ENCODE measurements at regions not wholly inside any gene's neighbourhood (a gene's known extent, or its start where the extent isn't known, plus 50 kb on each side); places are given as distances from the start of the nearest gene placed in this dataset.

- no peak overlapping the region for H3K27ac ChIP-seq
- no peak overlapping the region for H3K4me3 ChIP-seq
- H3K4me1 ChIP-seq: no peaks in the 10 kb centered on the region
- TF ChIP-seq POLR2A (IDR thresholded peaks at IDR 0.05) (no peak), CTCF (IDR thresholded peaks at IDR 0.05) (no peak), POLR2AphosphoS5 (IDR thresholded peaks at IDR 0.05; ENCODE audit: insufficient read depth in 1 of 2, low read depth in 1 of 2) (no peak)
- no peak for DNase-seq (ENCODE audit: extremely low spot score in 2 of 2)
- no peaks in the 10 kb centered on the region for H3K9me3 ChIP-seq
- H3K36me3 ChIP-seq: no peaks in the 10 kb centered on the region
- no peaks in the 10 kb centered on the region for H3K27me3 ChIP-seq
- intact Hi-C loops (cut with DNase I): no loop called here
Measured at GRCh38 chr10:28733245-28733644, 55.9 kb downstream of the BAMBI start.

GRCh38 chr10:28733647-28734046 is 56.3 kb downstream of the BAMBI start:
- intact Hi-C loops (cut with DNase I): no loop called here
- no peak for DNase-seq (ENCODE audit: extremely low spot score in 2 of 2)
- Histone ChIP-seq H3K27ac (no peak overlapping the region), H3K9me3 (no peaks in the 10 kb centered on the region), H3K36me3 (no peaks in the 10 kb centered on the region), H3K27me3 (no peaks in the 10 kb centered on the region), H3K4me3 (no peak overlapping the region), H3K4me1 (no peaks in the 10 kb centered on the region)
- TF ChIP-seq POLR2AphosphoS5 (IDR thresholded peaks at IDR 0.05; ENCODE audit: insufficient read depth in 1 of 2, low read depth in 1 of 2) (no peak), POLR2A (IDR thresholded peaks at IDR 0.05) (no peak), CTCF (IDR thresholded peaks at IDR 0.05) (no peak)

- DNase-seq (ENCODE audit: extremely low spot score in 2 of 2): no peak
- H3K27ac ChIP-seq: no peak overlapping the region
- TF ChIP-seq CTCF (IDR thresholded peaks at IDR 0.05) (no peak), POLR2A (IDR thresholded peaks at IDR 0.05) (no peak), POLR2AphosphoS5 (IDR thresholded peaks at IDR 0.05; ENCODE audit: insufficient read depth in 1 of 2, low read depth in 1 of 2) (no peak)
- H3K9me3 ChIP-seq: no peaks in the 10 kb centered on the region
- no peak overlapping the region for H3K4me3 ChIP-seq
- intact Hi-C loops (cut with DNase I): no loop called here
- no peaks in the 10 kb centered on the region for H3K4me1 ChIP-seq
- no peaks in the 10 kb centered on the region for H3K36me3 ChIP-seq
- no peaks in the 10 kb centered on the region for H3K27me3 ChIP-seq
Measured at GRCh38 chr10:28734938-28735759, 57.8 kb downstream of the BAMBI start.

GRCh38 chr10:28737096-28737495 is 59.8 kb downstream of the BAMBI start:
- H3K4me3 ChIP-seq: no peak overlapping the region
- intact Hi-C loops (cut with DNase I): no loop called here
- DNase-seq (ENCODE audit: extremely low spot score in 2 of 2): no peak
- no peaks in the 10 kb centered on the region for H3K9me3 ChIP-seq
- H3K27me3 ChIP-seq: no peaks in the 10 kb centered on the region
- no peak for TF ChIP-seq CTCF (IDR thresholded peaks at IDR 0.05)
- TF ChIP-seq POLR2AphosphoS5 (IDR thresholded peaks at IDR 0.05; ENCODE audit: insufficient read depth in 1 of 2, low read depth in 1 of 2): no peak
- no peak for TF ChIP-seq POLR2A (IDR thresholded peaks at IDR 0.05)
- no peaks in the 10 kb centered on the region for H3K4me1 ChIP-seq
- no peak overlapping the region for H3K27ac ChIP-seq
- H3K36me3 ChIP-seq: no peaks in the 10 kb centered on the region

- DNase-seq (ENCODE audit: extremely low spot score in 2 of 2): no peak
- intact Hi-C loops (cut with DNase I): no loop called here
- Histone ChIP-seq H3K4me1 (no peaks in the 10 kb centered on the region), H3K9me3 (no peaks in the 10 kb centered on the region), H3K36me3 (no peaks in the 10 kb centered on the region), H3K27me3 (no peaks in the 10 kb centered on the region), H3K27ac (no peak overlapping the region), H3K4me3 (no peak overlapping the region)
- TF ChIP-seq POLR2AphosphoS5 (IDR thresholded peaks at IDR 0.05; ENCODE audit: insufficient read depth in 1 of 2, low read depth in 1 of 2) (no peak), POLR2A (IDR thresholded peaks at IDR 0.05) (no peak), CTCF (IDR thresholded peaks at IDR 0.05) (no peak)
Measured at GRCh38 chr10:28738200-28738599, 60.9 kb downstream of the BAMBI start.
